ENCODE measurements at regions not wholly inside any gene's neighbourhood (a gene's known extent, or its start where the extent isn't known, plus 50 kb on each side); places are given as distances from the start of the nearest gene placed in this dataset.

DNA sequence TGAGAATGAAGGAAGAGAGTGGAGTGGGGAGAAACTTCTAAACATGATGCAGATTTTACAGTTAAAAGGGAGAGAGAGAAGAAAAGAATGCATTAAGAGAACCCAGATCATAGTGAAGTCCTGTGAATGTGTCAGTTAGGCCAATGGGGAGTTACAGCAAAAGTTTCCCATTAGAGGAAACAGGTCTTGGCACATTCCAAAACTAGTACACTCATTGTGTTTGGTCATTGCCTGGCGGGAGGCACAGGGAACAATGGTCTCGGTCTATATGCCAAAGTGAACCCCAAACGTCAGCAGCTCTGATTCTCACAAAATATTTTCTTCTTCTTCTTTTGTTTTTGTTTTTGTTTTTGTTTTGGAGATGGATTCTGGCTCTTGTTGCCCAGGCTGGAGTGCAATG lies 284.5 kb upstream of the CTSO start:
- ATAC-seq = no peak
- H3K36me3 Mint-ChIP-seq (ENCODE audit: low read depth) = no peaks in the 10 kb centered on the region
- no peaks in the 10 kb centered on the region for H3K27me3 Mint-ChIP-seq
- peaks cover 2% of the 10 kb centered on the region for H3K9me3 Mint-ChIP-seq (ENCODE audit: low read depth)
- ChIA-PET POLR2A (no interaction called here), CTCF (no interaction called here)
- H3K4me1 Mint-ChIP-seq = no peaks in the 10 kb centered on the region
- H3K27ac Mint-ChIP-seq = no peak overlapping the region
- intact Hi-C loops (cut with DNase I, micrococcal nuclease) = no loop called here
- H3K4me3 Mint-ChIP-seq = no peak overlapping the region
- no peak for DNase-seq

DNA sequence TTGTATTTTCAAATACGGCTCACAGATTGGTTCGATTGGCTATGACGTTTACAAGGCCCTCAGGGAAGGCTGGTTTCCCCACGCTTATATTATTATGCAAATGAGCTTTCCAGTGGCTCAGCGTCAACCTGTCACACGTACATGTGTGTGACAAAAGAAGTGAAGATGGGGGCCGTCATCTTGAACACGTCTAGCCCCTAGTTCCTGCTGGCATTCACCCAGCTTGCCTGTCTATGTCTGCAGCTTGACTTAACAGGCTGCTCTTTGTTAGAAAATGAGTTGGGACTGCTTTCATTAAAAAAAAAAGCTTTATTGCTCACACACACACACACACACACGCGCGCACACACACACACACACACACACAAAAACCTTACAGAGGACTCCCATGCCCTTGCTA lies 283.6 kb upstream of the CTSO start:
- H3K36me3 Mint-ChIP-seq (ENCODE audit: low read depth) = no peaks in the 10 kb centered on the region
- H3K4me3 Mint-ChIP-seq = no peak overlapping the region
- no peak overlapping the region for H3K27ac Mint-ChIP-seq
- peaks cover 2% of the 10 kb centered on the region for H3K9me3 Mint-ChIP-seq (ENCODE audit: low read depth)
- intact Hi-C loops (cut with DNase I, micrococcal nuclease) = no loop called here
- no peaks in the 10 kb centered on the region for H3K4me1 Mint-ChIP-seq
- DNase-seq (no peak), ATAC-seq (no peak)
- ChIA-PET POLR2A (no interaction called here), CTCF (no interaction called here)
- H3K27me3 Mint-ChIP-seq = no peaks in the 10 kb centered on the region

DNA sequence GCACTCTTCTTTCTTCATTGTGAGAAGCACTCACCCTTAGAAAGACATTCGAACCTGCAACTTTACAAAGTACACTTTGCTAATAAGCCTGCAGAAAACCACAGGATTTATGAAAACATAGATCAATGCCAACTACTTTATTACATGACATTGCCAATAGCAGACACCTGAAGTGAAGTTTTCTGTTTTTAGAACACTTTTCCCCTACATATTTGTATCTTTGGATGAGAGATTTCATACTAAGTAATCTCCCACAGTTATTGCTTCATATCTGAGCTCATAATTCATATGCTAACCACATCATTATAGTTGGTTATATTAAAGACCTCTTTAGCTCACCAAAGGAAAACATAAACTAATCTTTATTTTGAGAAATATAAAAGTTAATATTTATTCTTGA lies 276.5 kb upstream of the CTSO start:
- no peaks in the 10 kb centered on the region for H3K27me3 Mint-ChIP-seq
- ChIA-PET POLR2A (no interaction called here), CTCF (no interaction called here)
- no peaks in the 10 kb centered on the region for H3K36me3 Mint-ChIP-seq (ENCODE audit: low read depth)
- peaks cover 2% of the 10 kb centered on the region for H3K9me3 Mint-ChIP-seq (ENCODE audit: low read depth)
- no peak overlapping the region for H3K27ac Mint-ChIP-seq
- DNase-seq = no peak
- no peak for ATAC-seq
- H3K4me1 Mint-ChIP-seq = no peaks in the 10 kb centered on the region
- no peak overlapping the region for H3K4me3 Mint-ChIP-seq
- intact Hi-C loops (cut with DNase I, micrococcal nuclease) = no loop called here

DNA sequence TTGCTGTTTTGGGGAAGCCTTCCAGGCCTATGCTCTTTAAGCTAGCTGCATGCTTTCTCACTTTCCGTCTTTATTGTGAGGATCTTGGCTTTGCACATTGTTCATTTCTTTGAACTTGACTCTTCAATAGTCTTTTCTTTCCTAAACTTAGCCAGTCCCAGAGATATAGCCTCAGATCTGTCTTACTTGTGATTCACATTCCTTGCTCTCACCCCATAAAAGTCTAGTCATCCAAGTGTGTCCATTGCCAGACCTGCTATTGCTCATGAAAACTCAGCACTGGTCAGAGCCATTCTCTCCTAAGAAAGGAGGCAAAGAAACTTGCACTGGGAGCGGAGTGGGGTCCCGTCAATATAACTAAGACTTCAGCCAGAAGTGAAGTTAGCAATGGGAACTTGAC lies 275.0 kb upstream of the CTSO start:
- no peaks in the 10 kb centered on the region for H3K9me3 Mint-ChIP-seq (ENCODE audit: low read depth)
- POLR2A ChIA-PET = no interaction called here
- H3K27me3 Mint-ChIP-seq = no peaks in the 10 kb centered on the region
- H3K36me3 Mint-ChIP-seq (ENCODE audit: low read depth) = no peaks in the 10 kb centered on the region
- CTCF ChIA-PET = no interaction called here
- no peak for ATAC-seq
- no peaks in the 10 kb centered on the region for H3K4me1 Mint-ChIP-seq
- H3K27ac Mint-ChIP-seq = no peak overlapping the region
- no peak overlapping the region for H3K4me3 Mint-ChIP-seq
- intact Hi-C loops (cut with DNase I, micrococcal nuclease) = no loop called here
- DNase-seq = no peak

DNA sequence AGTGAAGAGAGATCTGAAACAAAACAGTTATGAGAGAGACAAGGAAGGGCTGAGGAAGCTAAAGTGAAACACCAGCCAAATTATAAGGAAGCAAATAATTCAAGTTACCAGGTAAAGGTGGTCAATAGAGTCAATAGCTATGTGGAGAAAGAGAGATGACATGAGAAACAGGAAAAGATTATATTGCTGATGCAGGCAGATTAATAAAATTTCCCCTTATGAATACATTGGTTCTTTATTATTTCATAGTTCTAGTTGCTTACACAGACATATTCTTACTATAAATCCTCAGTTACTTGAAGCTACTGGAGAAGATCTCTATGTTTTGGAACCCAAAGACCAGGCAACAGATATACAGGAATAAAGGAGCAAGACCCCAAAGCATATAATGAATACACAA lies 273.7 kb upstream of the CTSO start:
- ATAC-seq = no peak

DNA sequence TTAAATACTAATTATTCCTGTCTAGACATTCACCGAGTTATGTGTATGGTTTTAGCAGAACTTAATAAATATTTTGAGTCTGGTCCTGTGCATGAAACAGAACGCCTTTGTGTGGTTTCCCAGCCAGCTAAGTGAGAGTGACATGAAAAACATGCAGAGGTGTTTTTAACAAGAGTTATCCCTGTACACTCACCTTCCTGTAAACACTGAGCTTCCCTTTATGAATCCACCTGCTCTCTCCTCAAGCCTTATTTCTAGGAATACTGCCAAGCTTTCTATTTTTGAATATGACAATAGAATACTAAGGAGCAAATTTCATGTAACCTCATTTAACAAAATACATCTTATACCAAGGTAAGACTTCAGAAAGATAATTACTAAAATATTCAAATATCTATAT lies 270.3 kb upstream of the CTSO start:
- Mint-ChIP-seq H3K4me1 (no peaks in the 10 kb centered on the region), H3K27me3 (no peaks in the 10 kb centered on the region), H3K27ac (no peak overlapping the region), H3K9me3 (ENCODE audit: low read depth) (no peaks in the 10 kb centered on the region), H3K4me3 (no peak overlapping the region), H3K36me3 (ENCODE audit: low read depth) (no peaks in the 10 kb centered on the region)
- intact Hi-C loops (cut with DNase I, micrococcal nuclease) = no loop called here
- POLR2A ChIA-PET = no interaction called here
- ATAC-seq (no peak), DNase-seq (no peak)
- CTCF ChIA-PET = no interaction called here

More for the DNA sequence above, 273.7 kb upstream of the CTSO start:
- intact Hi-C loops (cut with DNase I, micrococcal nuclease) = no loop called here
- H3K27me3 Mint-ChIP-seq = no peaks in the 10 kb centered on the region
- no peaks in the 10 kb centered on the region for H3K4me1 Mint-ChIP-seq
- H3K36me3 Mint-ChIP-seq (ENCODE audit: low read depth) = no peaks in the 10 kb centered on the region
- H3K4me3 Mint-ChIP-seq = no peak overlapping the region
- no peak for DNase-seq
- ChIA-PET CTCF (no interaction called here), POLR2A (no interaction called here)
- no peaks in the 10 kb centered on the region for H3K9me3 Mint-ChIP-seq (ENCODE audit: low read depth)
- H3K27ac Mint-ChIP-seq = no peak overlapping the region

DNA sequence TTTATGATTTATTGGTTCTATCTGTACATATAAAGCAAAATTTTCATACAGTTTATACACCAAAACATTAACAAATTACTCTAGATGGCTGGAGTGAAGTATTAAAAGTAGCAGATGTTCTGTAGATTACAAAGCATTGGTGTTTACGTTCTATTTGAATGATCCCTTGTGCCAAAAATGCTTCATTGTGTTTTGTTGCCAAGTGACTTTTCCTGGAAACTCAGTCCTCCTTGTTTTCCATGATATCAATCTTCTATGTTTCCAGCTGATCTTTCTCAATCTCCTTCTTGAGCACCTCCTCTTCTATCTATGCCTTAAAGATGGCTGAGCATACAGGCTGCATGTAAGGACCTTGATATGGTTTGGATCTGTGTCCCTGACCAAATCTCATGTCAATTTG lies 263.6 kb upstream of the CTSO start:
- H3K36me3 Mint-ChIP-seq (ENCODE audit: low read depth) = no peaks in the 10 kb centered on the region
- intact Hi-C loops (cut with DNase I, micrococcal nuclease) = no loop called here
- H3K27ac Mint-ChIP-seq = no peak overlapping the region
- DNase-seq = no peak
- H3K27me3 Mint-ChIP-seq = no peaks in the 10 kb centered on the region
- no peaks in the 10 kb centered on the region for H3K4me1 Mint-ChIP-seq
- no peak overlapping the region for H3K4me3 Mint-ChIP-seq
- CTCF ChIA-PET = no interaction called here
- no peaks in the 10 kb centered on the region for H3K9me3 Mint-ChIP-seq (ENCODE audit: low read depth)
- no peak for ATAC-seq
- POLR2A ChIA-PET = no interaction called here

DNA sequence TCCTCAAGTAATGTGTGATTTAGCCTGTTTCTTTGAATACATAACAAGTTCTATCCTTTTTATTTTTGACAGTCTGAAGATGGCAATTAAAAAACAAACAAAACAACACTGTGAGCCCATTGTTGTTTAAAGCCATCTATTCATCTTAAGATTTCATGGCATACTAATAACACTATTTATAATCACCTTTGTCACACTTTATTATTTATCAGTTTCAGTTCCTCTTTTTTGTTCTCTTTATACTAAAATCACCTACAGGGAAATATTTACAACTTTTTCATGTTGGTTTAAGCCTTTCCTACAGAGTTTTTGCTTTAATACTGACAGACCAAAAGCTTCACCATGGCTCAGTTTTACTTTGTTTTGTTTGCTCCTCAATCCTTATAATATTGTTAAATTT lies 247.4 kb upstream of the CTSO start:
- intact Hi-C loops (cut with DNase I, micrococcal nuclease) = no loop called here
- POLR2A ChIA-PET = no interaction called here
- DNase-seq = no peak
- Mint-ChIP-seq H3K4me3 (no peak overlapping the region), H3K4me1 (no peaks in the 10 kb centered on the region), H3K9me3 (ENCODE audit: low read depth) (no peaks in the 10 kb centered on the region), H3K27ac (no peak overlapping the region), H3K27me3 (no peaks in the 10 kb centered on the region), H3K36me3 (ENCODE audit: low read depth) (no peaks in the 10 kb centered on the region)
- no peak for ATAC-seq
- CTCF ChIA-PET = no interaction called here

DNA sequence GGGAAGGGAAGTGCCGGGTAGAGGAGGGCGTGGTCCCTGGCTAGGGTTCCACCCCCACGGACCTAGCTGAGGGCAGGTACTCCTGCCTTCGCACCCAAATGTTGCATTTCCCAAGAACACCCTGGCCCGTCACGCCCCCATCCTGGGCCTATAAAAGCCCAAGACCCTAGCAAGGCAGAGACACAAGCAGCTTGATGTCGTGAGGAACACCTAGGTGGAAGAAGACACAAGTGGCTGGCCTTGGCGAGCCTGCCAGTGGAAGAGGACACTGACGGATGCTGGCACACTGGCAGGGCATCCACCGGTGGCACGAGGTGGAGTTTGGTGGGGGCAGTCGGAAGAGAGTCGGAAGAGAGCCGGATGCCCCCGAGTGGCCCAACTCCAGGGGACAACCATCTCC lies 244.8 kb upstream of the CTSO start:
- intact Hi-C loops (cut with DNase I, micrococcal nuclease) = no loop called here
- H3K27me3 Mint-ChIP-seq = no peaks in the 10 kb centered on the region
- ATAC-seq (no peak), DNase-seq (no peak)
- no peak overlapping the region for H3K4me3 Mint-ChIP-seq
- no peaks in the 10 kb centered on the region for H3K4me1 Mint-ChIP-seq
- H3K27ac Mint-ChIP-seq = no peak overlapping the region
- ChIA-PET POLR2A (no interaction called here), CTCF (no interaction called here)
- H3K36me3 Mint-ChIP-seq (ENCODE audit: low read depth) = no peaks in the 10 kb centered on the region
- H3K9me3 Mint-ChIP-seq (ENCODE audit: low read depth) = no peaks in the 10 kb centered on the region

DNA sequence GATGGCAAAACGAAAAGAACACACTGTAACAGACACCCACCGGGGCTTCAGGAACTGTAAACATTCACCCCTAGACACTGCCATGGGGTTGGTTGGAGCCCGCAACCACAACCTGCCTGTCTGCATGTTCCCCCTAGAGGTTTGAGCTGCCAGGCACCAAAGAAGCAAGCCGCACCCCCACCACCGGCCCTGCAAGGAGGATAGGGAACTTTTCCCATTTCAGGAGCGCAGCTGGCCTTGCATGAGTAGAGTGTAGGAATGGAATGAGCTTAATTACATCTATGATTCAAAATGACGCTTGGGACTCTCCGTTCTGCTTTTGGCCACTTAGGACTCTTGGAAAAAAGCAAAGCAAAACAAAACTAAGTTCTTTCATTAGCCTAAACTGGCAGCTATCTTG lies 243.6 kb upstream of the CTSO start:
- Mint-ChIP-seq H3K27ac (no peak overlapping the region), H3K36me3 (ENCODE audit: low read depth) (no peaks in the 10 kb centered on the region), H3K27me3 (no peaks in the 10 kb centered on the region), H3K4me1 (no peaks in the 10 kb centered on the region), H3K9me3 (ENCODE audit: low read depth) (no peaks in the 10 kb centered on the region), H3K4me3 (no peak overlapping the region)
- CTCF ChIA-PET = no interaction called here
- ATAC-seq = no peak
- intact Hi-C loops (cut with DNase I, micrococcal nuclease) = no loop called here
- POLR2A ChIA-PET = no interaction called here
- DNase-seq = no peak

DNA sequence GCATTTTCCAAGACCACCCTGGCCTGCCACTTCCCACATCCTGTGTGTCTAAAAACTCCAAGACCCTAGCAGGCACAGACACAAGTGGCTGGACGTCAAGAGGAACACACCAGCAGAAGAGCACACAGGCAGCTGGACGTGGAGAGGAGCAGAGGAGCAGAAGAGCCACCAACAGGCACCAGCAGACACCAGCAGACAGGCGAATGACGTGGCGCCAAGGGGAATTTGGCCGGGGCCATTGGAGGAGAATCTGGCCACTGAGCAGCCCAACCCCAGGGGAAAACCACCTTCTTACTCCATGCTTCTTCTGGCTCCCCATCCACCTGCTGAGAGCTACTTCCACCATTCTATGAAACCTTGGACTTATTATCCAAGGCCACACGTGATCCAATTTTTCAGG lies 243.1 kb upstream of the CTSO start:
- DNase-seq (no peak), ATAC-seq (no peak)
- no peak overlapping the region for H3K4me3 Mint-ChIP-seq
- POLR2A ChIA-PET = no interaction called here
- intact Hi-C loops (cut with DNase I, micrococcal nuclease) = no loop called here
- CTCF ChIA-PET = no interaction called here
- H3K27me3 Mint-ChIP-seq = no peaks in the 10 kb centered on the region
- no peaks in the 10 kb centered on the region for H3K9me3 Mint-ChIP-seq (ENCODE audit: low read depth)
- H3K27ac Mint-ChIP-seq = no peak overlapping the region
- no peaks in the 10 kb centered on the region for H3K36me3 Mint-ChIP-seq (ENCODE audit: low read depth)
- no peaks in the 10 kb centered on the region for H3K4me1 Mint-ChIP-seq

DNA sequence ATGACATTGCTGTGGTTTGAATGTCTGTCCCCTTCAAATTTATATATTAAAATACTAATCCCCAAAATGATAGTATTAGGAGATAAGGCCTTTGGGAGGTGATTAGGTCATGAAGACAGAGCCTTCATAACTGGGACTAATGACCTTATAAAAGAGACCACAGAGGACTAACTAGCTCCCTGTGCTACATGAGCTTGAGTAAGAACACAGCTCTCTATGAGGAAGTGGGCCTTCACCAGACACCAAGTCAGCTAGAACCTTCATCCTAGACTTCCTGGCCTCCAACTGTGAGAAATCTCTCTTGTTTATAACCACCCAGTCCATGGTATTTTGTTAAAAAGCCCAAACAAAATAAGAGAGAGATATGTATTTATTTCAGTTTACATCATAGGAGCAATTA lies 242.2 kb upstream of the CTSO start:
- Mint-ChIP-seq H3K4me3 (no peak overlapping the region), H3K27ac (no peak overlapping the region), H3K9me3 (ENCODE audit: low read depth) (no peaks in the 10 kb centered on the region), H3K27me3 (no peaks in the 10 kb centered on the region), H3K36me3 (ENCODE audit: low read depth) (no peaks in the 10 kb centered on the region), H3K4me1 (no peaks in the 10 kb centered on the region)
- intact Hi-C loops (cut with DNase I, micrococcal nuclease) = no loop called here
- POLR2A ChIA-PET = no interaction called here
- CTCF ChIA-PET = interaction anchor here (0.6 kb wide), 1 partner anchor 367 kb away, joined by 4 read pairs; no protein-coding TSS in a partner anchor
- no peak for DNase-seq
- ATAC-seq = no peak

DNA sequence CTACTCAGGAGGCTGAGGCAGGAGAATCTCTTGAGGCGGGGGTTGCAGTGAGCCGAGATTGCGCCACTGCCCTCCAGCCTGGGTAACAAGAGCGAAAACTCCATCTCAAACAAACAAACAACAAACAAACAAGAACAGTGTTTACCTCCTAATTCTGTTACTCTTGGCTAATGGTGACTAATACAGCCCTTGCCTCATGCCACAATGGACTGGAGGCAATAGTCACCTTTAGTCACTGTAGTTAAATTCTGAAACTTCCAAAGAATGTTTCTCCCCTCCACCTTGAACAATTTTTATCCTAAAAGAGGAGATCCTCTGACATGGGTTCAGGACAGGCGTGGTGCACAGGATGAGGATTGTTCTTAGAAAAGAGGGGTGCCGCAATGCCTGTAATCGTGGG lies 241.2 kb upstream of the CTSO start:
- H3K4me3 Mint-ChIP-seq = no peak overlapping the region
- H3K27me3 Mint-ChIP-seq = no peaks in the 10 kb centered on the region
- no peaks in the 10 kb centered on the region for H3K36me3 Mint-ChIP-seq (ENCODE audit: low read depth)
- no peaks in the 10 kb centered on the region for H3K9me3 Mint-ChIP-seq (ENCODE audit: low read depth)
- no peak for ATAC-seq
- H3K4me1 Mint-ChIP-seq = no peaks in the 10 kb centered on the region
- ChIA-PET POLR2A (no interaction called here), CTCF (no interaction called here)
- intact Hi-C loops (cut with DNase I, micrococcal nuclease) = no loop called here
- no peak overlapping the region for H3K27ac Mint-ChIP-seq
- DNase-seq = no peak
